Prostate gland (tissue), 2 donors: ENCODE measurements at regions not wholly inside any gene's neighbourhood (a gene's known extent, or its start where the extent isn't known, plus 50 kb on each side); places are given as distances from the start of the nearest gene placed in this dataset.

Experiments
- POLR2A ChIP-seq: fragments of 450-650 bp; IDR thresholded peaks from one replicate; pipeline ENCODE4 v1.6.1; 2016; ENCODE audit warnings: antibody characterized with exemption, mild to moderate bottlenecking
- TF ChIP-seq, protein P1 (sequence below), 4 experiments: fragments of 200-600 bp in 2 of 4; fragments of 450-650 bp in 2 of 4; sonication (generic) in 2 of 4; IDR thresholded peaks; 1 replicate in 3 of 4; 2 replicates in 1 of 4; pipeline ENCODE4 v1.5.1; 2016 to 2019; ENCODE audit warnings: antibody characterized with exemption in 4 of 4, mild to moderate bottlenecking in 2 of 4, moderate library complexity in 2 of 4

DNA sequence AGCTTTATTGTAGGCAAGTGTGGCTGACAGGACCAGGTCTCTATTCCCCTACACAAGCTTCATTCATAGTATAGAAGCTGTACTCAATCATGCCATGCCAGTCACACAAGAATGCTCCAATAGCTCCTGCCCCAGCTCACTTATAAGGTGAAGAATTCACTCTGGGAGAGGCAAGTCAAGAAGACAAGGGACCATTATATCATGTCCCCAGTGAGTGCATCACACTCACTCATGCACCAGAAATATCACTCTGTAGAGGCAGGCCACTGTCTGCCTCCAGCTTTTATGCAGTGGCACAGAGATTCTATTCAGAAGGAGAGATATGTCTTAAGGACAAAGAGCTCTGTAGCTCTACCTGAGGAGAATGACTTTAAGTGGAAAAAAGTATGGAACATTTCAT is 263.2 kb downstream of the GJA1 start:
- TF ChIP-seq, protein P1, sequence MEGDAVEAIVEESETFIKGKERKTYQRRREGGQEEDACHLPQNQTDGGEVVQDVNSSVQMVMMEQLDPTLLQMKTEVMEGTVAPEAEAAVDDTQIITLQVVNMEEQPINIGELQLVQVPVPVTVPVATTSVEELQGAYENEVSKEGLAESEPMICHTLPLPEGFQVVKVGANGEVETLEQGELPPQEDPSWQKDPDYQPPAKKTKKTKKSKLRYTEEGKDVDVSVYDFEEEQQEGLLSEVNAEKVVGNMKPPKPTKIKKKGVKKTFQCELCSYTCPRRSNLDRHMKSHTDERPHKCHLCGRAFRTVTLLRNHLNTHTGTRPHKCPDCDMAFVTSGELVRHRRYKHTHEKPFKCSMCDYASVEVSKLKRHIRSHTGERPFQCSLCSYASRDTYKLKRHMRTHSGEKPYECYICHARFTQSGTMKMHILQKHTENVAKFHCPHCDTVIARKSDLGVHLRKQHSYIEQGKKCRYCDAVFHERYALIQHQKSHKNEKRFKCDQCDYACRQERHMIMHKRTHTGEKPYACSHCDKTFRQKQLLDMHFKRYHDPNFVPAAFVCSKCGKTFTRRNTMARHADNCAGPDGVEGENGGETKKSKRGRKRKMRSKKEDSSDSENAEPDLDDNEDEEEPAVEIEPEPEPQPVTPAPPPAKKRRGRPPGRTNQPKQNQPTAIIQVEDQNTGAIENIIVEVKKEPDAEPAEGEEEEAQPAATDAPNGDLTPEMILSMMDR (IDR thresholded peaks at IDR 0.05), result no peak
- no peak for TF ChIP-seq POLR2A
